GM18511 (cell line): ENCODE measurements at regions not wholly inside any gene's neighbourhood (a gene's known extent, or its start where the extent isn't known, plus 50 kb on each side); places are given as distances from the start of the nearest gene placed in this dataset.

ENCODE experiments used
- ATAC-seq: cut with Tn5 transposase; IDR thresholded peaks from one replicate; pipeline ENCODE4 v1.9.1; 2021; ENCODE audit warnings: mild to moderate bottlenecking, moderate library complexity; ENCODE audit not compliant: unreplicated experiment

DNA sequence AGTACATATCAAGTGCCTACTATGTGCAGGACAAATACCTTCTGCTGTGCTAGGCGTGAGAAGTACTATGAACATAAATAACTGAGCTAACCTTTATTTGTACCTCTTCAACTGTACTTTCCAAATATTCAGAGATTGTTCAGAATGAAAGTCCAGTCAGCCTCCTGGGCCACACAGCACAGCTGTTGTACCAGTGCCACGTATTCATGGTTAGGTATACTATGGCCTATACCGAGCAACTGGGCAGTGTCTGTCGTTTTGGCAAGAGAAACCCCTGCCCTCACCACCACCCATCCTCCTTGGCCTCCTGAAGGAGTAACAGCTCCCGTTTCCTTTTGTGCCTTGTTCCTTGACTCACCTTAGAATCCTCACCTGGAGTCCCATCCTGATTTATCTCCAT lies 53.0 kb downstream of the RASSF10 start:
- no peak for ATAC-seq

DNA sequence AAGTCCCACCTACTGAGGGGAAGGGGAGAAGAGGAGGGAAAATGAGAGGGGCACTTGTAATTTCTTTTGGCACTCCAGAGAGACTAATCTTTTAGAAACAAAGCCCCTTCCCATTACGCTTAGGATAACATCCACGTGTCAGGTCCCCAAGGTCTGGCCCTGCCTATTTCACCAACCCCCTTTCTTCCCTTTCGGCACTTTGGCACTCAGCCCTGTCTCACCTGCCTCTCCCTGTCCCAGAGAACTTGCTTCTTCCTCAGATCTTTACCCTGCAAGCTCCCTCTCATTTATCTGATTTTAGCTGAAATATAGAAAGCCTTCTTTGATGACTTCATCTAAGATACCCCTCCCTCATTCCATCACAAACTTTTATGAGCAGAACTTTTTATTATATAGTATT lies 55.5 kb downstream of the RASSF10 start:
- no peak for ATAC-seq

DNA sequence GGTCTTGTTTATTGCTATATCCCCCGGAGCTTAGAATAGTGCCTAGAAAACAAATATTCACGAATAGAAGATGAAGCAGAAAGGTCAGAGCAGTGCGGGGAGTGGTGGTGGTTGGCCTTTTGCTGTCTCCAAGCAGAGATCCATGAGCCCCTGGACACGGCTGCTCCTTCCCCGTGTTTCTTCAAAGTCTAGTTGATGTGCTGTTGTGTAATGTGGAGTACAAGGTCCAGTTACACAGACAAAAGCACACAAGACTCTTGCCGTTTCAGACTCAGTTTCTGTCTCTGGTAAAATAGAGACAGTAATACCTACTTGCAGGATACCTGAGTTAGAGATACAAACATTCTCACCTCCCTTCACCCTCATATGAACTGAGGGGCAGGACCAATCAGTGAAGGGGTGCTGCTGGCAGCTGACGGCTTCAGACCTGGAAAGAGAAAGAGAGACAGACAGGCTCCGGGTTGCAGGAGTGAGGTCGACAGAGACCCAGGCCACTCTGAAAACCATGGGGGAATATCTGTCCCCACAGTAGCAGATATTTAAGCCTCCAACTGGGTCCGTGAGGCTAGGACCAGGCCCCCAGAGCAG lies 56.2 kb downstream of the RASSF10 start:
- ATAC-seq: no peak

DNA sequence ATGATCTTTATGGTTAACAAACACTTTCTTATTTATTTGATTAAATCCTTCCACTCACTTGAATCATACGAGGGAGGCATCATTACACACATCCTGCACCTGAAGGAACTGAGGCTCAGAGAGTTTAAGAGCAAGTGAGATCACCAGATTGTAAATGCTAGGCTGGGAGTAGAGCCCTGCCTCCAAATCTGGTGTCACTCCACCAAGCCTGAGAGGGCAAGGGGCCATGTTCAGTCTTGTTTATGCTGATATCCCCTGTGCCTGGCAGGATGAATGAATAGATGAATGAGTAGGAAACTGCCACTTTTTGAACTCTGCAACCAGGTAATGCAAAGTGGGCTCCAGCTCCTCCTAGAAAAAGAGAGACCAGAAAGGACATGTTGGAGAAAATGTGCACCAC lies 59.1 kb downstream of the RASSF10 start:
- no peak for ATAC-seq

DNA sequence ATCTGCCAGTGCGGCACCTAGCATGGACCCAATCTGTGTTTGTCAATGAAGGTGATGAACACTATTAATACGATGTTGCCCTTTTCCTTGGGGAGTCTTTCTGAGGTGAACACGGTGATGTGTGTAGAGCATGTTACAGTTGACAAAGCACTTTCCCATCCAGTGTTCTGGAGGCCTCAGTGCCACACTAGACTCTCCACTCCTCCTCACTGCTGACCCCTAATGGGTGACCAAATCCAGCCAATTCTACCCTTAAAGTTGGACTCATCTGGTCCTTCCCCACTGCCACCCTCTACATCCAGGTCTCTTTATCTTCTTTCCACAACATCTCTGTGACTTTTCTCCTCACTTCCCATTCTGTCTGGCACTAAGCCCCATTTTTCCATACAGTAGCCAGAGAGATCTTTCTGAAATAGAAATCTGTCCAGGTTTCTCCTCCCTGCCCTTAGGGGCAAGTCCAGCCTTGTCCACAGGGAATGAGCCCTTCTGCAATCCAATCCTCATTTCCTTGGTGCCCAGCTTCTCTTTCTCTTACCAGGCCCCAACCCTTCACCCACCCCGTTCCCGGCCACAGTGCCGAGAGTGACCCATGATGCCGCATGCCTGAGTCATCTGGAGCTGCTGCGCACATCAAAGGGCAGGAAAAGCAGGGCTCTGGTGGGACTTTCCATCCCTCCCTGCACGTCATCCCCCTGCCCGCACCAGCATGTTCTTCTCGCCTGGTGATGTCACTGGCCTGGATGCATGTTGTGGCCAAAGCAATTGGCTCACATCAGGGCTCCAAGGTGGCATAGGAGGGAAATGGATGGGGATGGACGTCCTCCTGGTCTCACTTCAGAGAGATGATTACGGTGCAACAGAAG lies 64.2 kb downstream of the RASSF10 start:
- ATAC-seq: no peak

DNA sequence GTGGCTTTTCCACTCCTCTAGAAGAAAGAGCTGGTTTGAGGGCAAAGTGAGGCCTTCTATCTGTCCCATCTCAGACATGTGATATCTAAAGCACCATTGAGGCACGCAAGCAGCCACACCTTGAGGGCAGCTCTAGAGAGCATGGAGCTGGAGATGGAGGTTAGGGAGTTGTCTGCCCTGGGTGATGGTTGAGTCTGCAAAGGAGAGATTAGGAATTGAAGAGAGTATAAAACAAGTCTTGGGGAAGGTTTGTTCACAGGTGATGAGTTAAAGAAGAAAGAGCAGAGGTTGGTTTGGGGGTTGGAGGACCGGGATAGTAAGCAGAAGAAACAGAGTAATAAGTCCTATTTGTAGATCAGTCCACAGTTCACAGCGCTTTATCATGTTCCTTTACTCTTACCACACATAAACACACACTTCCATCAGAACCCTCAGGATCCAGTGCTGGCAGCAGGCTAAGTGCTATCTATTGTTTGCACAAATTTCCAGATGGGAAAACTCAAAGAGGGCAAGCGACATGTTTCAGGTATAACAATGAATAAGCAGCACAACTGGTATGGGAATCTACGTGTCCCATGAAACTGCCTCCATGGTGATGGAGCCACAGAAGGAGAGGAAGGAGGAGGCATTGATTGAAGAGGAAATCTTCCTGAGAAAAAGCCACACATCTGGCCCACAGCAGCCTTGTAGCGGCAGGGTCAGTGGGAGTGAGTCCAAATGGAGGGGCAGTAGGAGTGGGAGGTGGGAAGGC lies 65.8 kb downstream of the RASSF10 start:
- ATAC-seq: no peak

DNA sequence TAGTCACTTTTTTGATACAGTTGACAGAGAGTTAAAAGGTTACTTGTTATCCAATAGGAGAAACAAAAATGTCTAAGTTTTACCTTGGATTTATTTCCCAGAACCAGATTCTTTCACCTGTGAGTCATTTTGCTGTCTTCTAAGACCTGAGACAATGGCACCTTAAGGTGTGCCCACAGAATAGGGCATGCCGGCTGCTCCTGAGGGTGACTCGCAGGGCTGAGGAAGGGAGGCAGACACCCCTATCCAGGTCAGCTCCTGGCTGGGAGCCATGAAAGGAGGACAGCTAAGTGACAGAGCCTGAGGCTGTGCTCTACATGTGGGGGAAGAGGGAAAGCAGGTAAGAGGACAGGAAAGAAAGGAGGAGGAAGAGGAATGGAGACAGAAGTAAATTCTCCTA lies 67.8 kb downstream of the RASSF10 start:
- ATAC-seq: no peak

DNA sequence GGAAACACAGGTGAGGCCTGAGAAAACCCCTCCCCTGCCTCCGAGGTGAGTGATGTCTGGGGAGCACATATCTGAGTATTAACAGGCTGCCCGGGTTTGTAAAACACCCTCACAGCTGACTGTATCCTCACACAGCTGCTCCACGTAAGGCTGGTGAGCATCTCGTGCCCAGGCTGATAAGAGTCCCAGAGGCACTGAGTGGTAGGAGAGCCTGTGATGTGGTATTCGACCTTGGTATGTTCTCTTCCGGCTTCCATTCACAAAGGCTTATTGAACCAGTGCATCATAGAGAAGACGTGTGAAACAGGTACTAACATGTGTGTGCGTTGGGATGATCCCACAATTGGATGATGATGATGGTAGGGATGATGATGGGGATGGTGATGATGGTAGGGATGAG lies 71.7 kb downstream of the RASSF10 start:
- ATAC-seq: no peak

DNA sequence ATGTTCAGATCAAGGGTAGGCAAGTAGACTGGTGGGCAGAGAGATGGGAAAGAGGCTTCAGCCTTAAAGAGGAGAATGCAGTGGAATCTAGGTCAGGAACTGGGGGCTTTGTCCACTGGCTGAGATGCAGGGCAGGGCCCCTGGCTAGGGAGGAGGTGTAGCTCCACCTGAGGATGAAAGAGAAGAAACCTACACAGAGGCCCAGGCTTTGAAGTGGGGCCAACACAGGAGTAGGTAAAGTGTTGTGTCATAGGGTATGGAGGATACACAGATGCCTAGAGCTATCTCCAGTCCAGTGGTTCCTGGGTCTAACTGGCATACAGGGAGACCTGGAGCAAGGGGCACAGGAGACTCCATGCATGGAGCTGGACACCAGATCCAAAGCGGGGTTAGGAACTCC lies 73.5 kb downstream of the RASSF10 start:
- ATAC-seq: no peak

DNA sequence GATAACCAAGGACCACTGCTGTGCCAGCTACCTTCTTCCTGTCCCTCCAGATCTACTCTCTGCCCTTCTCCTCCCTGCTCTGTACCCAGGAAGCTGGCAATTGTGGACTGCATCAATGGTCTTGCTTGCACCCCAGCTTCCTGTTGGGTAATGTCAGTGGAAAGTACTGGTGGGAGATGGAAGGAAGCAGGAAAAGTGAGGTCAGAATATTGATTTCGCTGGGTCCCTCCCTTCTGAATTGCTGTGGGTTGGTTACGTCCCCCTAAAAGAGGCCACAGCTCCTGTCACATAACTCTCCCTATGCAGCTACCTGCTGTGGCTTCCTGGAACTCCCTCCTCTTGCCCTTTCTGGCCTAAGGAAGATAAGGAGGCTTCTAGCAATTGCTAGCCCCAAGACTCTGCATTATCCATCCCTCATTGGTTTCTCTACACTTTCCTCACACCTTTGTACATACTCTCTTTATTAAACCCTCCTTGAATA lies 81.2 kb downstream of the RASSF10 start:
- no peak for ATAC-seq

DNA sequence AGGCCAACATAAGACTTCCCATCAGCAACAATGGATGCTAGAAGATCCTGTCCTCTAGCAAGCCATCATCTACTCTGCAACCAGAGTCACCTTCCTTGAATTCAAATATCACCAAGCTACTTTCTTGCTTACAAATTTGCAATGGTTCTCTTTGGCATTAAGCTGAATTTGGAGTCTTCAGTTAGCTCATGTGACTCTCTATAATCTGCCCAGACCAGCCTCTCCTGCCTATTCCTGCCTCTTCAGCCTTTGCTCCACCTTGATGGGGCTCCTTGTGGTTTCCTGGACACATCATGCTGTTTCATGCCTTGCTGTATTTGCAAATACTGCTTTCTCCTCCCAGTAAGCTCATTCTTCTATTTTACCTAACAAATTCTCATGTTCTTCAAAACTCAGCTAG lies 82.3 kb downstream of the RASSF10 start:
- ATAC-seq: no peak

DNA sequence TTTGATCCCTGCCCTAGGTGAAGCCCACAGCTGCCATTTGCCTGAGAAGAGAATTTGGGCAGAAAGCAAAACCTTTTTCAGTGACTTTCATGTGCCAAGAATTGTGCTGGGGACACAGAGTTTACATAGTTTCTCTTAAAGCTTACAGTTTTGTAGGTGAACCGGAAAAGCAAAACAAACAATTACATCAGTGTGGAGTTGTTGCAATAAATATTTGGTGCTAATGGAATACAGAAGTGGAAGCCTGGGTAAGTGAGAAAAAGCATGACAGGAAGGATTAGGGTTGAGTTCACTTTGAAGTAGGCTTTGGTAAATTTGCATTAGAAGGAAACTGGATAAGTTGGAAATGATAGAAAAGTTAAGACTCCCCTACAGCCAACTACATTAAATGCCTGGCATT lies 82.7 kb downstream of the RASSF10 start:
- ATAC-seq: no peak

DNA sequence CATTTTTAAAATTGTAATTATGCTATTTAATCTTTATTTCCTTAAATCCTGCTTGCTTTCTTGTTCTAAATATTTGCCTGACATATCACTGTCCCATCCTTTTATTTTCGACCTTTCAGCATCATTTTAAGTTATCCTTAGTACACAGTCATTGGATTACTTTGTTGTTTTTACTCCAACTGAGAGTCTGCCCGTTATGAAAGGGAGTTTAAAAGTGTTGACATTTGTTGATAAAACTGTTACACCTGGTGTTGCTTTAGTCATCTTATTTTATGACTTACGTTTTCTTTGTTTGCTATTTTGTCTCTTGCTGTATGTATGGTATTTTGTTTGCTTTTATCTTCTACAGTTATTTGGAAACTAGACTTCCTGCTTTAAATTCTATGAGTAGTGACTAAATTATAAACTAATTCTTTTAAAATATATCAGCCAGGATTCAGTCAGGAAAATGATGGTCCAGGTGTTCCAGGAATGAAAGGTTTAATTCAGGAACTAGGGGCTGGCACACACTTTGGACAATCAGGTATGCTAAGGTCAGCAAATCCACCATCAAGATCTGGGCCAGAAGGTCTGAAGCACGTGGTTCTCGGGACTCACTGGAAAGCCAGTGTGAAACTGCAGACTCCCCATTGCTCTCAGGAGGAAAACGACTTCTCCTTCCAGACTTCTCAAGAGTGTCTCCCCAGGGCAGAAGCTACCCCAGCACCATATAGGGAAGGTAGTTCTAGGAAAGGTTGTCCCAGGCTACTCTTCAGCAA lies 86.0 kb downstream of the RASSF10 start:
- no peak for ATAC-seq

DNA sequence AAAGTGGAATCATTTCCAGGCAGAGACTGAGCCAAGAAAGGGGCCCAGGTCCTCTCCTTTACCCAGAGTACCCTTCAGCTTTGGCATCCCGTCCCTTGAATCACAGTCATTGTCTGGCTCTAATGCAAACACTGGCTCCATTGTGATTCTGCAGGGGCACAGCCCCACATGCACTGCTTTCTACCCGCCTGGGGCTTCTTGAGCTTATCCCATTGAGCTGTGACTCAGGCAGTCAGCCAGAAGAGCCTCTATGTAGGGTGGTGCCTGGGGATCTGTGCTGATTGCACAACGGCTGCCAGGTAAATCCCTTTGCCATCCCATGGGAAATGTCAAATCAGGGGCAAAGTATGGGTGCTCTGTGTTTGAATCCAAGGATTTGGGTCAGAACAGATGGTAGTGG lies 88.9 kb downstream of the RASSF10 start:
- ATAC-seq: no peak

DNA sequence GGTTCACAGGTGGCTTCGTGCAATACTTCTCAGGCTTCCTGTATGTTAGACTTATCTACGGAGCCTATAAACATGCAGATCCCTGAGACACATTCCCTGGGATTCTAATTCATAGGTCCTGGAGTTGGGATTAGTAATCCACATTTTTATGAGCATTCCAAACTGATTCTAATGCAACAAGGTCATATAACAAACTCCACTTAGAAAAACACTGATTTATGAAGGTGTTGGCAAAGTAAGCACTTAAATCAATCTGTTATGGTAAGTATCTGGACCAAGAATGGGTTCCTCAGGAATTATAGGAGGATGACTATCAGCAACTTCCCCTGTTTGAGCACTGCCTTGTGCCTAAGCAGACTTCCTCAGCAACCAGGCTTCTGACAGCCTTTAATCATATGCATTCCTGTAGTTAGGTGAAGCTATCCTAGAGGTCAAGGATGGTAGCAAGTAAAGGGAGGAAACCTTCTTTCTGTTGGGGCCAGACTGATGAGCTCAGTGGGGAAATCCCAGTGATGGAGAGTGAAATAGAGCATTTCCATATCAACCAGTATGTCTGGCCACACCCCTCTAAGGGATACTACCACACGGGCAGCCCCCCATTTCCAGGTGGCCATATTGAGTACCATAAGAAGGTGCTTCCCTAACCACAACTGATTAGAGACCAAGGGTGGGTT lies 89.6 kb downstream of the RASSF10 start:
- no peak for ATAC-seq

DNA sequence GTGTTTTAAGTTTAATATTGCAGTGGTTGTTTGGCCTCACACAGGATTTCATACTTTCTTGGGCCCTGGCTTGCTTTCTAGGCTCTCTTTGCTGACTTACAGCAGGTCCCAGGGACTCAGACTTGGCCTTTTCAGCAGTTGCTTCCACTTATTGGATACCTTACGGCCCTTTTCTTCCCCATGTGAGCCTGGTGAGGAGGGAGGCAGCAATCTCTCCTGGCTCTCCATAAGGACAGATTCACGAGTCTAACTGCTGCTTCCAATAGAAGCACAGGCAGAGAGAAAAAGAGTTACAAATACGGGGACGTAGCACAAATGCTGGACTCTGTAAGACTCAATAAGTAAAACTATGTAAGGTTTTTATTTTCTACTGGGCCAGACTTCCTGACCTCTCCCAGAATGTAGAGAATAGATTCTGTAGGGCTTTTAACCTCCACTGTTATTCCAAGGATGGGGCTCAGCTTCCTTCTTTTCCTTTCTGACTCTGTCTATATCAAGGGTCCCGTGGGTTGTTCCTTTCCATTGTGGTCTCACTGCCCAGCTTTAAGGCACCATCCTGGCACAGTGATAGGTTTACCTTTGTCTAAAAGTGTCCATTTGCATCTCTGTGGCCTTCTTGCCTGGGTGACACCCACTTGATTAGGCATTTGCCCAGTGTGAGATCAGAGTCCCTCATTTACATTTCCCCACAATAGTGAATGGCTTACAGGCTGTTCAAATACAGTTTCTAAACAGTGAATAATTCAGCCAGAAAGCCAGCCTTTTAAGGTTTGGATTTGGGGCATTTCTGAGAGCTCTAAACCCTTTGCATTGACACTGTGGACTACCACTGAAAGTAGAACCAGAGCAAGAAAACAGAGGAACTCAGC lies 92.8 kb downstream of the RASSF10 start:
- ATAC-seq: no peak

DNA sequence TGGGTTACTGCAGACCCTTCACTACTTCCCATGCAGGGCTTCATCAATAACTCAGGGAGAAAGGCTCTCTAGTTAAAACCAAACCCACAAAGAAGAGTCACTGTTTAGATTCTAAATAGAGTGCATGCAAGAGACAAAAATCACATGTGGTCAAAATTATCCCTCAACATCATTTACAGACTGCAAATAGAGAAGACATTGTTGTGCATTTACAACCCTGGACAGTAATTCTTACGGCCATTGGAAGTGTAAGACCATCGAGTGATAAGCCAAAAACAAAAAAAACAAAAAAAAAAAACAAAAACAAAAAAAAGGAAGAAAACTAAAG lies 93.4 kb downstream of the RASSF10 start:
- no peak for ATAC-seq

DNA sequence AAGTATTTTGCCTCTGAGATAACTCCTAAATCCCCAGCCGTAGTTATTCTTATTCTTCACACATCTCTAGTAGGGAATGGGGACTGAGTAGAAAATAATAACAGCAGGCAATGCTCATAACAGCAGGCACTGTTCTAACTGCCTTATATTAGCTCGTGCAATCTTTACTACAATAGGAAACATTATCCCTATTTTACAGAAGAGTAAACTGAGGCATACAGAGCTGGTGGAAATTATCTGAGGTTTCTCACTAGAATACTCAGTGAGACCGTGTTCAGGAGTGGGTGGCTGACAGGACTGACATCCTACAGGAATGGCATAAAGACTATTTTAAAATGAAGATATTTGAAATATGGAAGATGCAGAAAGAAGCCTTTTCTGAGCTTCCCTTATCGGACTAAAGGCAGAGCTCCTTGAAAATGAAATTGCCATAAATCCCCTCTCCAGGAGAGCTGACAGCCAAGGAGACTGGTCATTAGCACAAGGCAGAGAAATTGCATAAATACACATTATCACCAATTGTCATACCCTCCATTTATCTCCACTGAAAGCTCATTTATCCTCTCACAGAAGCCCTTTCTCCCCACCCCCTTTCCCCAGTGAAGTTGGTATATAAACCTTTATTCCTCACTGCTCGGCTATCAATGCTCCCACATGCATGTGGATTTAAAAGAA lies 93.9 kb downstream of the RASSF10 start:
- no peak for ATAC-seq

DNA sequence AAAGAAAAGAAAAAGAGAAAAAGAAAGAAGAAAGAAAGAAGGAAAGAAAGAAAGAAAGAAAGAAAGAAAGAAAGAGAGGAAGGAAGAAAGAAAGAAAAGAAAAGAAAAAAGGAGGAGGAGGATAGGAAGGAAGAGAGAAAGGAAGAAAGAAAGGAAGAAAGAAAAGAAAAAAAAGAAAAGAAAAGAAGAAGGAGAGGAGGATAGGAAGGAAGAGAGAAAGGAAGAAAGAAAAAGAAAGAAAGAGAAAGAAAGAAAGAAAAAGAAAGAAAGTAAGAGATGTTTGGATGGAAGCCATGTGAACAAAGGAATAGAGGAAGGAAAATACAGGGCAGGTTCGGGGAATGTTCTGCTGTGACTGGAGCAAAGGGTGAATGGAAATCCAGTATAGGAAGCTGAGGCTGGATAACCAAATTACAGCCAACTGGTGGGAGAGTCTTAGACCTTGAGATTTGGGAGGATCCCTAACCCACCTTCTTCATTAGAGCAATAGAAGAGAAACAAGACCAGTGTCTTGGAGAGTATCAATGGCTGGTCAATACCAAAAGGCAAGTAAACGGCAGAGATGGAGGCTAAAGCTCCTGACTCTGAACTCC lies 94.9 kb downstream of the RASSF10 start:
- no peak for ATAC-seq
